ENCODE measurements at regions not wholly inside any gene's neighbourhood (a gene's known extent, or its start where the extent isn't known, plus 50 kb on each side); places are given as distances from the start of the nearest gene placed in this dataset.
"Not testable (repeated sequence)": the region's sequence is repeated elsewhere in the genome, so short reads cannot be mapped to it uniquely, and the experiment has no call there.

- DNase-seq: no peak
These were observed 133.5 kb upstream of the PAK3 start for GRCh38 chrX:110962451-110962850.

GRCh38 chrX:110955706-110956105 is 140.3 kb upstream of the PAK3 start:
- no peak for DNase-seq

GRCh38 chrX:110954428-110955100 is 141.4 kb upstream of the PAK3 start:
- DNase-seq: no peak

- DNase-seq: no peak
These were observed 144.3 kb upstream of the PAK3 start for GRCh38 chrX:110951472-110952269.

- DNase-seq: no peak
These were observed 149.4 kb upstream of the CHRDL1 start for GRCh38 chrX:110944751-110945675.

GRCh38 chrX:110944311-110944750 is 148.7 kb upstream of the CHRDL1 start:
- DNase-seq: no peak

GRCh38 chrX:110941906-110942305 is 146.3 kb upstream of the CHRDL1 start:
- DNase-seq: no peak

GRCh38 chrX:110938977-110939732 is 143.5 kb upstream of the CHRDL1 start:
- DNase-seq: no peak

GRCh38 chrX:110924871-110925270 is 129.3 kb upstream of the CHRDL1 start:
- no peak for DNase-seq

- DNase-seq: no peak
These were observed 125.4 kb upstream of the CHRDL1 start for GRCh38 chrX:110920991-110921390.

- no peak for DNase-seq
These were observed 120.0 kb upstream of the CHRDL1 start for GRCh38 chrX:110915570-110915969.

GRCh38 chrX:110915111-110915510 is 119.5 kb upstream of the CHRDL1 start:
- no peak for DNase-seq

GRCh38 chrX:110914281-110914680 is 118.7 kb upstream of the CHRDL1 start:
- no peak for DNase-seq

GRCh38 chrX:110904747-110905146 is 109.1 kb upstream of the CHRDL1 start:
- not testable (repeated sequence) for DNase-seq

GRCh38 chrX:110881971-110882370 is 86.4 kb upstream of the CHRDL1 start:
- DNase-seq: no peak

- DNase-seq: no peak
These were observed 81.7 kb upstream of the CHRDL1 start for GRCh38 chrX:110877326-110877725.

GRCh38 chrX:110871839-110872238 is 76.2 kb upstream of the CHRDL1 start:
- no peak for DNase-seq

GRCh38 chrX:110866421-110866820 is 70.8 kb upstream of the CHRDL1 start:
- no peak for DNase-seq

GRCh38 chrX:110863883-110864282 is 68.3 kb upstream of the CHRDL1 start:
- no peak for DNase-seq

- DNase-seq: no peak
These were observed 62.9 kb upstream of the CHRDL1 start for GRCh38 chrX:110858565-110858964.

GRCh38 chrX:110853610-110854009 is 58.0 kb upstream of the CHRDL1 start:
- DNase-seq: peak; percentile 1 to 27

- DNase-seq: no peak
These were observed 56.6 kb upstream of the CHRDL1 start for GRCh38 chrX:110852180-110852579.
